SK-N-SH (cell line): ENCODE measurements at regions not wholly inside any gene's neighbourhood (a gene's known extent, or its start where the extent isn't known, plus 50 kb on each side); places are given as distances from the start of the nearest gene placed in this dataset.

Experiments
- CTCF ChIA-PET: fragments of 300-600, 350-600 bp; formaldehyde crosslinking; extraction: SDS; loops from one replicate; lab custom pipeline; 2021; lab: Yijun Ruan, JAX
- POLR2A ChIA-PET: fragments of 350-600 bp; sonication (Branson Sonifier 250); formaldehyde crosslinking; extraction: SDS; loops from one replicate; lab custom pipeline; 2020; ENCODE audit warnings: antibody characterized with exemption, inconsistent platforms; lab: Yijun Ruan, JAX
- DNase-seq: peaks from one replicate; pipeline ENCODE4 v3.0.0; 2012
- H2AFZ ChIP-seq: fragments of 200-600 bp; sonication (generic); 2 replicates; pipeline ENCODE4 v1.8.1; 2016; ENCODE audit warnings: antibody characterized with exemption, mild to moderate bottlenecking, low read depth
- H3F3A ChIP-seq: fragments of 200-600 bp; sonication (generic); replicated peaks from 2 replicates; pipeline ENCODE3; 2016; ENCODE audit warnings: antibody characterized with exemption, mild to moderate bottlenecking; ENCODE audit not compliant: insufficient read depth
- H3K27ac ChIP-seq, 2 experiments: fragments of 200-500 bp in 1 of 2; fragments of 200-600 bp in 1 of 2; sonication (Bioruptor generic) in 1 of 2; sonication (generic), shearing (Covaris generic) in 1 of 2; 2 replicates each; pipeline versions ENCODE4 v1.5.1 to v1.6.1; 2014 to 2016; ENCODE audit warnings: low read depth in 2 of 2, inconsistent platforms in 1 of 2, low read length in 1 of 2, mild to moderate bottlenecking in 1 of 2, mixed read lengths in 1 of 2
- H3K27me3 ChIP-seq: fragments of 200-600 bp; sonication (generic), shearing (Covaris generic); 2 replicates; pipeline ENCODE4 v1.6.1; 2016; ENCODE audit warnings: mixed run types; ENCODE audit not compliant: insufficient read depth
- H3K36me3 ChIP-seq, 2 experiments: fragments of 200-500 bp in 1 of 2; fragments of 200-600 bp in 1 of 2; sonication (Bioruptor generic) in 1 of 2; sonication (generic) in 1 of 2; replicated peaks in 1 of 2; 2 replicates each; pipeline versions ENCODE3 to v1.5.1; 2014 to 2016; ENCODE audit warnings: low read length in 1 of 2, mild to moderate bottlenecking in 1 of 2; ENCODE audit not compliant: insufficient read depth in 2 of 2, control insufficient read depth in 1 of 2
- H3K4me1 ChIP-seq, 2 experiments: fragments of 200-500 bp in 1 of 2; fragments of 200-600 bp in 1 of 2; sonication (Bioruptor generic) in 1 of 2; sonication (generic), shearing (Covaris generic) in 1 of 2; 2 replicates each; pipeline versions ENCODE4 v1.5.1 to v1.6.1; 2014 to 2016; ENCODE audit warnings: low read depth in 1 of 2, low read length in 1 of 2, mixed run types in 1 of 2; ENCODE audit not compliant: insufficient read depth in 2 of 2, control insufficient read depth in 1 of 2
- H3K4me2 ChIP-seq: fragments of 200-600 bp; sonication (generic), shearing (Covaris generic); 2 replicates; pipeline ENCODE4 v1.6.1; 2017; ENCODE audit warnings: mixed run types
- H3K4me3 ChIP-seq, 2 experiments: fragments of 200-500 bp in 1 of 2; fragments of 200-600 bp in 1 of 2; sonication (Bioruptor generic) in 1 of 2; sonication (generic), shearing (Covaris generic) in 1 of 2; 2 replicates each; pipeline versions ENCODE4 v1.5.1 to v1.8.1; 2014 to 2016; ENCODE audit warnings: low read depth in 2 of 2, inconsistent platforms in 1 of 2, low read length in 1 of 2, mild to moderate bottlenecking in 1 of 2, mixed read lengths in 1 of 2, moderate library complexity in 1 of 2
- H3K79me2 ChIP-seq: fragments of 200-600 bp; sonication (generic); 2 replicates; pipeline ENCODE4 v1.8.1; 2017; ENCODE audit warnings: mild to moderate bottlenecking; ENCODE audit not compliant: insufficient read depth
- H3K9ac ChIP-seq: fragments of 200-600 bp; sonication (generic); 2 replicates; pipeline ENCODE4 v1.6.1; 2017; ENCODE audit warnings: mixed run types
- H3K9me2 ChIP-seq: fragments of 200-600 bp; sonication (generic); 2 replicates; pipeline ENCODE4 v1.6.1; 2017; ENCODE audit warnings: mixed run types
- H3K9me3 ChIP-seq: fragments of 200-600 bp; sonication (generic); 2 replicates; pipeline ENCODE4 v1.6.1; 2017; ENCODE audit warnings: mixed run types, mild to moderate bottlenecking, moderate library complexity
- H4K20me1 ChIP-seq: fragments of 200-600 bp; sonication (generic); 2 replicates; pipeline ENCODE4 v1.6.1; 2017; ENCODE audit warnings: mild to moderate bottlenecking, mixed run types; ENCODE audit not compliant: insufficient read depth
- EP300 ChIP-seq, 2 experiments: IDR thresholded peaks; 2 replicates each; pipeline versions ENCODE4 v1.4.0 to v1.6.1; 2012; ENCODE audit warnings: borderline replicate concordance in 1 of 2, low read depth in 1 of 2, low read length in 1 of 2
- EZH2phosphoT487 ChIP-seq: fragments of 200-600 bp; sonication (generic); IDR thresholded peaks from 2 replicates; pipeline ENCODE4 v1.6.1; 2017; ENCODE audit warnings: low read depth, mixed run types, mild to moderate bottlenecking, antibody characterized with exemption, moderate library complexity, borderline replicate concordance
- FOXM1 ChIP-seq: IDR thresholded peaks from 2 replicates; pipeline ENCODE4 v1.4.0; 2012; ENCODE audit warnings: low read depth, mild to moderate bottlenecking
- GABPA ChIP-seq: IDR thresholded peaks from 2 replicates; pipeline ENCODE4 v1.4.0; 2012; ENCODE audit warnings: low read depth, mild to moderate bottlenecking
- GATA2 ChIP-seq: sonication (generic); formaldehyde crosslinking; IDR thresholded peaks from 2 replicates; pipeline ENCODE4 v1.5.0; 2020; ENCODE audit warnings: mild to moderate bottlenecking, missing genetic modification reagents
- MAX ChIP-seq: IDR thresholded peaks from 2 replicates; pipeline ENCODE4 v1.4.0; 2012; ENCODE audit warnings: low read depth
- MEF2A ChIP-seq: IDR thresholded peaks from 2 replicates; pipeline ENCODE4 v1.4.0; 2012; ENCODE audit warnings: low read depth, borderline replicate concordance
- MXI1 ChIP-seq: IDR thresholded peaks from 2 replicates; pipeline ENCODE4 v1.6.1; 2012; ENCODE audit warnings: mild to moderate bottlenecking, low read depth, low read length, improper control_type of control experiment
- NRF1 ChIP-seq: IDR thresholded peaks from 2 replicates; pipeline ENCODE4 v1.6.1; 2012; ENCODE audit warnings: low read depth, mild to moderate bottlenecking, low read length
- RAD21 ChIP-seq: IDR thresholded peaks from 2 replicates; pipeline ENCODE4 v1.6.1; 2012; ENCODE audit warnings: mild to moderate bottlenecking, low read length
- RXRA ChIP-seq: IDR thresholded peaks from 2 replicates; pipeline ENCODE4 v1.4.0; 2012; ENCODE audit warnings: low read depth, mild to moderate bottlenecking, borderline replicate concordance
- SIN3A ChIP-seq: IDR thresholded peaks from 2 replicates; pipeline ENCODE4 v1.6.1; 2012; ENCODE audit warnings: low read depth, mild to moderate bottlenecking, low read length, moderate library complexity, borderline replicate concordance
- SMC3 ChIP-seq: IDR thresholded peaks from 2 replicates; pipeline ENCODE4 v1.6.1; 2012; ENCODE audit warnings: low read depth, low read length, improper control_type of control experiment
- TCF12 ChIP-seq: IDR thresholded peaks from 2 replicates; pipeline ENCODE4 v1.4.0; 2012
- WGBS: methylation state at CpG from one replicate; pipeline ENCODE4 v1.1.6; 2017; ENCODE audit warnings: low lambda C conversion rate; 5-methylcytosine and 5-hydroxymethylcytosine counted together
- TF ChIP-seq, protein P1 (sequence below): IDR thresholded peaks from 2 replicates; pipeline ENCODE4; 2012
- TF ChIP-seq, protein P2 (sequence below): fragments of 150-350 bp; IDR thresholded peaks from 2 replicates; pipeline ENCODE4 v1.6.1; 2017; ENCODE audit warnings: antibody characterized with exemption, low read length, low read depth, borderline replicate concordance

DNA sequence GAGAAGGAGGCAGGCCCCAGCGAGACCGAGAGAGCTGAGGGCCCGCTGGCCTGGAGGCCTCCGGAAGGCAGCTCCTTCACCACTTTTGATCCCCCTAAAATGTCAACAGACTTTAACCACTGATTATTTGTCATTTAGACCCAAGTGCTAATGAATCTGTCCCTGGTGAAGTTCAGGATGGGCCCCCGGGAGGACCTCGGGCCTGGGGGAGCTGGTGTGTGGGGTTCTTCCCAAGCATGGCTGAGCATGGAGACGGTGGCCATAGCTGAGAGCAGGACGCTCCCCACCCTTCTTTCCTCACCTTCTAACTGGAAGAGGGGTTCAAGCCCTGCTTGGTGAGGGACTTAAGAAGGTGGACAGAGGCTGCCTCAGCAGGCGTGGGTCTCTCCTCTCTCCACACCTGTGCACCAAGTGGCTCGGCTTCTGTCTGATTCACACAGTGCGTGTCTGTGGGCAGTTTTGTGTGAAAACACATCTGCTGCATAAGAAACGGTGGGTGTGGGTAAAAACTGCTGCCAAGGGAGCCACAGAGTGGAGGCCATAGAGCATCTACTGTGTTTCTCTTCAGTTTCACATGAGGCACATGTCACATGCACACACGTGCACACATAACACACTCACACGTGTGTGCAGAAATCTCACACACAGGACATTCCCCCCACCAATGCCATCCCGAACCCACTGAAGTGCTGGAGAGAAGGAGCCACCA is 53.5 kb upstream of the VIPR2 start:
- WGBS, result 57% methylated on average over 15 of the region's 15 CpGs
- Histone ChIP-seq H3K9me2 (no peaks in the 10 kb centered on the region), H3K27me3 (no peaks in the 10 kb centered on the region), H3K9me3 (0 out of 2 replicates have a peak, but pooled peaks cover 4% of the 10 kb centered on the region), H4K20me1 (no peaks in the 10 kb centered on the region), H3K79me2 (no peaks in the 10 kb centered on the region), H3K27ac (no peak overlapping the region), H3K36me3 (no peaks in the 10 kb centered on the region), H3K4me1 (peaks cover 0 to 3% of the 10 kb centered on the region in 2 experiments; a peak in 2 of 4 replicates), H2AFZ (no peak overlapping the region), H3F3A (no peaks in the 10 kb centered on the region), H3K4me3 (no peak overlapping the region), H3K4me2 (no peak overlapping the region), H3K9ac (no peak overlapping the region)
- no peak for DNase-seq
- ChIA-PET CTCF (interaction anchor here (0.6 kb wide), 1 partner anchor 14 kb away, joined by 3 read pairs; no protein-coding TSS in a partner anchor), POLR2A (no interaction called here)
- TF ChIP-seq TCF12 (no peak), RAD21 (no peak), EP300 (IDR thresholded peaks at IDR 0.05; ENCODE audit: borderline replicate concordance in 1 of 2, low read depth in 1 of 2, low read length in 1 of 2) (no peak), MEF2A (no peak), EZH2phosphoT487 (no peak), GABPA (no peak), MAX (no peak), GATA2 (no peak), NRF1 (no peak), MXI1 (no peak), FOXM1 (no peak), SMC3 (no peak), RXRA (no peak), SIN3A (no peak)
- TF ChIP-seq, protein P1, sequence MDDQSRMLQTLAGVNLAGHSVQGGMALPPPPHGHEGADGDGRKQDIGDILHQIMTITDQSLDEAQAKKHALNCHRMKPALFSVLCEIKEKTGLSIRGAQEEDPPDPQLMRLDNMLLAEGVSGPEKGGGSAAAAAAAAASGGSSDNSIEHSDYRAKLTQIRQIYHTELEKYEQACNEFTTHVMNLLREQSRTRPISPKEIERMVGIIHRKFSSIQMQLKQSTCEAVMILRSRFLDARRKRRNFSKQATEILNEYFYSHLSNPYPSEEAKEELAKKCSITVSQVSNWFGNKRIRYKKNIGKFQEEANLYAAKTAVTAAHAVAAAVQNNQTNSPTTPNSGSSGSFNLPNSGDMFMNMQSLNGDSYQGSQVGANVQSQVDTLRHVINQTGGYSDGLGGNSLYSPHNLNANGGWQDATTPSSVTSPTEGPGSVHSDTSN, result no peak
- TF ChIP-seq, protein P2, sequence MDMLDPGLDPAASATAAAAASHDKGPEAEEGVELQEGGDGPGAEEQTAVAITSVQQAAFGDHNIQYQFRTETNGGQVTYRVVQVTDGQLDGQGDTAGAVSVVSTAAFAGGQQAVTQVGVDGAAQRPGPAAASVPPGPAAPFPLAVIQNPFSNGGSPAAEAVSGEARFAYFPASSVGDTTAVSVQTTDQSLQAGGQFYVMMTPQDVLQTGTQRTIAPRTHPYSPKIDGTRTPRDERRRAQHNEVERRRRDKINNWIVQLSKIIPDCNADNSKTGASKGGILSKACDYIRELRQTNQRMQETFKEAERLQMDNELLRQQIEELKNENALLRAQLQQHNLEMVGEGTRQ, result no peak
